ENCODE measurements at regions not wholly inside any gene's neighbourhood (a gene's known extent, or its start where the extent isn't known, plus 50 kb on each side); places are given as distances from the start of the nearest gene placed in this dataset.

DNA sequence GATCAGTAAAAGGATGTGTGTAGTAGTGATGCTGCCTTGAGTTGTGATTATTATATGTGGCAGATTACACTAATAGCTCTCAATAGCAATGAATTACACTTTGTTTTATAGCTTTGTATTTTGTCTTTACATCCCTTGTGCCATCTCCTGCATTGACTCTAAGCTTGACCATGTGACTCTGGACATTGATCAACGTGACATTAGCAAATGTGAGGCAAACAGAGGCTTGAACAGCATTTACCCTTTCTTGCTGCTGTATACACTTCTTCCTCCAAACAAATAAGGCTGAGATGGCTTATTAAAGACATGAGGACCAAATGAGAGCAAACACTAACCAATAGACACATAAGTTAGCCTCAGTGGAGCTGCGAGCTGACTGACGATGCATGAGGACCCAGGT is 63.5 kb downstream of the MAD2L1 start:
- TF ChIP-seq, protein P1, sequence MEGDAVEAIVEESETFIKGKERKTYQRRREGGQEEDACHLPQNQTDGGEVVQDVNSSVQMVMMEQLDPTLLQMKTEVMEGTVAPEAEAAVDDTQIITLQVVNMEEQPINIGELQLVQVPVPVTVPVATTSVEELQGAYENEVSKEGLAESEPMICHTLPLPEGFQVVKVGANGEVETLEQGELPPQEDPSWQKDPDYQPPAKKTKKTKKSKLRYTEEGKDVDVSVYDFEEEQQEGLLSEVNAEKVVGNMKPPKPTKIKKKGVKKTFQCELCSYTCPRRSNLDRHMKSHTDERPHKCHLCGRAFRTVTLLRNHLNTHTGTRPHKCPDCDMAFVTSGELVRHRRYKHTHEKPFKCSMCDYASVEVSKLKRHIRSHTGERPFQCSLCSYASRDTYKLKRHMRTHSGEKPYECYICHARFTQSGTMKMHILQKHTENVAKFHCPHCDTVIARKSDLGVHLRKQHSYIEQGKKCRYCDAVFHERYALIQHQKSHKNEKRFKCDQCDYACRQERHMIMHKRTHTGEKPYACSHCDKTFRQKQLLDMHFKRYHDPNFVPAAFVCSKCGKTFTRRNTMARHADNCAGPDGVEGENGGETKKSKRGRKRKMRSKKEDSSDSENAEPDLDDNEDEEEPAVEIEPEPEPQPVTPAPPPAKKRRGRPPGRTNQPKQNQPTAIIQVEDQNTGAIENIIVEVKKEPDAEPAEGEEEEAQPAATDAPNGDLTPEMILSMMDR (IDR thresholded peaks at IDR 0.05; ENCODE audit: low read depth, low read length) = no peak
- TF ChIP-seq, protein P2, sequence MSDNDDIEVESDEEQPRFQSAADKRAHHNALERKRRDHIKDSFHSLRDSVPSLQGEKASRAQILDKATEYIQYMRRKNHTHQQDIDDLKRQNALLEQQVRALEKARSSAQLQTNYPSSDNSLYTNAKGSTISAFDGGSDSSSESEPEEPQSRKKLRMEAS (IDR thresholded peaks at IDR 0.05; ENCODE audit: low read depth, low read length) = no peak
- TF ChIP-seq POLR2A (IDR thresholded peaks at IDR 0.05; ENCODE audit: extremely low read depth, insufficient read length) = no peak
